ENCODE measurements at regions not wholly inside any gene's neighbourhood (a gene's known extent, or its start where the extent isn't known, plus 50 kb on each side); places are given as distances from the start of the nearest gene placed in this dataset.

- no peak overlapping the region for H3K4me3 ChIP-seq (ENCODE audit: low read length)
- H3K4me3 Mint-ChIP-seq: no peak overlapping the region
- H3K27ac Mint-ChIP-seq: no peak overlapping the region
- no peak overlapping the region for H3K27ac ChIP-seq (ENCODE audit: low read depth in 1 of 2, low read length in 2 of 2)
- no peaks in the 10 kb centered on the region for H3K9me3 ChIP-seq (ENCODE audit: control insufficient read depth in 1 of 2, insufficient read depth in 1 of 2, low read length in 2 of 2)
- ChIA-PET CTCF (no interaction called here), POLR2A (no interaction called here)
- no peak for TF ChIP-seq CTCF (IDR thresholded peaks at IDR 0.05)
- H3K36me3 ChIP-seq (ENCODE audit: insufficient read depth, low read length): no peaks in the 10 kb centered on the region
- no peak for ATAC-seq (ENCODE audit: poor library complexity)
- no peak for DNase-seq
- H3K27me3 Mint-ChIP-seq: peaks cover 4% of the 10 kb centered on the region
- no peaks in the 10 kb centered on the region for H3K27me3 ChIP-seq (ENCODE audit: control insufficient read depth in 1 of 2, insufficient read depth in 2 of 2, low read length in 2 of 2)
- intact Hi-C loops (cut with DNase I, micrococcal nuclease): no loop called here
- no peaks in the 10 kb centered on the region for H3K9me3 Mint-ChIP-seq
- no peaks in the 10 kb centered on the region for H3K4me1 Mint-ChIP-seq (ENCODE audit: low read depth)
- H3K36me3 Mint-ChIP-seq (ENCODE audit: low read depth): no peaks in the 10 kb centered on the region
- no peaks in the 10 kb centered on the region for H3K4me1 ChIP-seq (ENCODE audit: insufficient read depth, low read length)
These were observed 309.7 kb upstream of the C11orf87 start for GRCh38 chr11:109112261-109112660.

- no peaks in the 10 kb centered on the region for H3K4me1 Mint-ChIP-seq (ENCODE audit: low read depth)
- no peak for TF ChIP-seq CTCF (IDR thresholded peaks at IDR 0.05)
- H3K4me3 ChIP-seq (ENCODE audit: low read length): no peak overlapping the region
These were observed 309.1 kb upstream of the C11orf87 start for GRCh38 chr11:109112821-109113280.

GRCh38 chr11:109120341-109120740 lies 301.6 kb upstream of the C11orf87 start:
- Histone ChIP-seq H3K27ac (ENCODE audit: low read depth in 1 of 2, low read length in 2 of 2) (no peak overlapping the region), H3K4me1 (ENCODE audit: insufficient read depth, low read length) (no peaks in the 10 kb centered on the region), H3K36me3 (ENCODE audit: insufficient read depth, low read length) (no peaks in the 10 kb centered on the region), H3K4me3 (ENCODE audit: low read length) (no peak overlapping the region), H3K27me3 (ENCODE audit: control insufficient read depth in 1 of 2, insufficient read depth in 2 of 2, low read length in 2 of 2) (no peaks in the 10 kb centered on the region), H3K9me3 (ENCODE audit: control insufficient read depth in 1 of 2, insufficient read depth in 1 of 2, low read length in 2 of 2) (no peaks in the 10 kb centered on the region)
- Mint-ChIP-seq H3K4me1 (ENCODE audit: low read depth) (no peaks in the 10 kb centered on the region), H3K27ac (no peak overlapping the region), H3K27me3 (no peaks in the 10 kb centered on the region), H3K4me3 (no peak overlapping the region), H3K36me3 (ENCODE audit: low read depth) (no peaks in the 10 kb centered on the region), H3K9me3 (no peaks in the 10 kb centered on the region)
- no peak for TF ChIP-seq CTCF (IDR thresholded peaks at IDR 0.05)
- intact Hi-C loops (cut with DNase I, micrococcal nuclease): no loop called here
- ATAC-seq (ENCODE audit: poor library complexity) (no peak), DNase-seq (no peak)
- POLR2A ChIA-PET: no interaction called here
- CTCF ChIA-PET: interaction anchor here (0.6 kb wide), 1 partner anchor 401 kb away, joined by 3 read pairs; no protein-coding TSS in a partner anchor

More at GRCh38 chr11:109112821-109113280, 309.1 kb upstream of the C11orf87 start:
- H3K9me3 ChIP-seq (ENCODE audit: control insufficient read depth in 1 of 2, insufficient read depth in 1 of 2, low read length in 2 of 2): no peaks in the 10 kb centered on the region
- H3K4me1 ChIP-seq (ENCODE audit: insufficient read depth, low read length): no peaks in the 10 kb centered on the region
- H3K27ac ChIP-seq (ENCODE audit: low read depth in 1 of 2, low read length in 2 of 2): no peak overlapping the region
- intact Hi-C loops (cut with DNase I, micrococcal nuclease): no loop called here
- Mint-ChIP-seq H3K27ac (no peak overlapping the region), H3K9me3 (no peaks in the 10 kb centered on the region), H3K4me3 (no peak overlapping the region), H3K27me3 (peaks cover 4% of the 10 kb centered on the region), H3K36me3 (ENCODE audit: low read depth) (no peaks in the 10 kb centered on the region)
- DNase-seq (no peak), ATAC-seq (ENCODE audit: poor library complexity) (no peak)
- ChIA-PET POLR2A (no interaction called here), CTCF (no interaction called here)
- H3K27me3 ChIP-seq (ENCODE audit: control insufficient read depth in 1 of 2, insufficient read depth in 2 of 2, low read length in 2 of 2): no peaks in the 10 kb centered on the region
- no peaks in the 10 kb centered on the region for H3K36me3 ChIP-seq (ENCODE audit: insufficient read depth, low read length)

All from CD4-positive, alpha-beta T cell (primary cell).